ENCODE measurements at regions not wholly inside any gene's neighbourhood (a gene's known extent, or its start where the extent isn't known, plus 50 kb on each side); places are given as distances from the start of the nearest gene placed in this dataset.

DNA sequence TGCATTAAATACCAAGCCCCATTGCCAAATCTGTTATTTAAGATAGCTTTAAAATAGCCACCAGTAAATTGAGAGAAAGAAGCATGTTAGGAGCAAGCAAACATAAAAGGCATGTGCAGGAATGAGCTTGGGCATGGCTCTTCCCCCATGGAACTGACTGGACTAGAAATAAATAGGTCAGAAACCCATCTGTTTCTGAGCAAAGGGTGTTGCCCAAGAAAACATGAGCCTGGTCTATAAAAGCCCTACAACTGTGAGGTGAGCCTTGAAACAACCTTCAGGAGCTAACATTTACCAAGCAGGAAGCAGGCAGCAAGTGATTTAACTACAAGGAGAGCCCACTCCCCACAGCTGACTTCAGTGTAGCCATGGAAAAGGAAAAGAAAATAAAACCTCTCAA, 126.3 kb downstream of the C6orf118 start:
- no peak for TF ChIP-seq EZH2phosphoT487 (IDR thresholded peaks at IDR 0.05; ENCODE audit: borderline replicate concordance, low read length)
- no peak for TF ChIP-seq CTCF (IDR thresholded peaks at IDR 0.05; ENCODE audit: low read depth, low read length, poor library complexity, severe bottlenecking)
